ENCODE measurements at regions not wholly inside any gene's neighbourhood (a gene's known extent, or its start where the extent isn't known, plus 50 kb on each side); places are given as distances from the start of the nearest gene placed in this dataset.

DNA sequence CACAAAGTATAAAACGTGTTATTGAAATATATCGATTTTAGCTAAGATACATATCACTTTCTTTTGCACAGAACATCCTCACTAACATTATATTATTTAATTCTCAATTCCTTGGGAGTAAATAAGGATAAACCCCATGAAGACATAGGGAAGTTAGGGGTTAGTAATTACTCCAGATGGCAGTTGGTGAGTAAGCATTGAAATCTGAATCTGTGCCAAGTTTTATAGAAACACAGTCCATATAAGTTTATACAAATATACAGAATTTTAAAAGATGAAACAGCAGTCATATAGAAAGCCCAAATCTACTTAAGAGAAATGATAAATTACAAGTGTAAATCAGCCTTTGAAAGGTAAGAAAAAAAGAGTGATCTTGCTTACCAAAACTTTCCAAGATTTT lies 200.4 kb upstream of the SYT10 start:
- H2AFZ ChIP-seq (ENCODE audit: low read length), result no peak overlapping the region
- TF ChIP-seq, protein P1, sequence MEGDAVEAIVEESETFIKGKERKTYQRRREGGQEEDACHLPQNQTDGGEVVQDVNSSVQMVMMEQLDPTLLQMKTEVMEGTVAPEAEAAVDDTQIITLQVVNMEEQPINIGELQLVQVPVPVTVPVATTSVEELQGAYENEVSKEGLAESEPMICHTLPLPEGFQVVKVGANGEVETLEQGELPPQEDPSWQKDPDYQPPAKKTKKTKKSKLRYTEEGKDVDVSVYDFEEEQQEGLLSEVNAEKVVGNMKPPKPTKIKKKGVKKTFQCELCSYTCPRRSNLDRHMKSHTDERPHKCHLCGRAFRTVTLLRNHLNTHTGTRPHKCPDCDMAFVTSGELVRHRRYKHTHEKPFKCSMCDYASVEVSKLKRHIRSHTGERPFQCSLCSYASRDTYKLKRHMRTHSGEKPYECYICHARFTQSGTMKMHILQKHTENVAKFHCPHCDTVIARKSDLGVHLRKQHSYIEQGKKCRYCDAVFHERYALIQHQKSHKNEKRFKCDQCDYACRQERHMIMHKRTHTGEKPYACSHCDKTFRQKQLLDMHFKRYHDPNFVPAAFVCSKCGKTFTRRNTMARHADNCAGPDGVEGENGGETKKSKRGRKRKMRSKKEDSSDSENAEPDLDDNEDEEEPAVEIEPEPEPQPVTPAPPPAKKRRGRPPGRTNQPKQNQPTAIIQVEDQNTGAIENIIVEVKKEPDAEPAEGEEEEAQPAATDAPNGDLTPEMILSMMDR (conservative IDR thresholded peaks at IDR 0.05), result no peak
- DNase-seq, result no peak
- no peak overlapping the region for H2BK5ac ChIP-seq (ENCODE audit: insufficient read length, low read length)
- H3K4me2 ChIP-seq (ENCODE audit: insufficient read depth, insufficient read length, low read length), result no peak overlapping the region
- H3K4ac ChIP-seq (ENCODE audit: low read depth, low read length), result no peak overlapping the region
- no peaks in the 10 kb centered on the region for H3K23me2 ChIP-seq (ENCODE audit: insufficient read length, low read depth, low read length, poor library complexity, severe bottlenecking)
- H3T11ph ChIP-seq (ENCODE audit: low read length), result no peak overlapping the region
- Mint-ChIP-seq H3K27ac (no peak overlapping the region), H3K36me3 (ENCODE audit: insufficient read depth in 1 of 3, low read depth in 3 of 3) (0 out of 7 replicates have a peak, but pooled peaks cover 0 to 2% (median 0%) of the 10 kb centered on the region in 3 experiments), H3K27me3 (ENCODE audit: low read depth) (no peaks in the 10 kb centered on the region), H3K4me3 (no peak overlapping the region), H3K9me3 (peaks cover 3 to 6% of the 10 kb centered on the region in 2 experiments; a peak in 3 of 5 replicates), H3K4me1 (peaks cover 24 to 26% of the 10 kb centered on the region in 2 experiments)
- H3K18ac ChIP-seq (ENCODE audit: insufficient read length, low read depth, low read length), result no peak overlapping the region
- WGBS (ENCODE audit: extremely low coverage, insufficient read length, low lambda C conversion rate), result no CpG with 5 or more reads among the region's 2 CpGs
- no peak overlapping the region for H2BK12ac ChIP-seq (ENCODE audit: insufficient read length, low read depth, low read length)
- no peak overlapping the region for H4K8ac ChIP-seq (replicated peaks; ENCODE audit: insufficient read length, low read depth, low read length)
- H3K14ac ChIP-seq (ENCODE audit: insufficient read depth, low read length), result no peak overlapping the region
- no peak overlapping the region for H2BK120ac ChIP-seq (ENCODE audit: low read depth, low read length, poor library complexity, severe bottlenecking)
- H2AK5ac ChIP-seq (ENCODE audit: insufficient read length, low read length), result no peak overlapping the region
- H3K27ac ChIP-seq (ENCODE audit: insufficient read length, low read depth, low read length), result no peak overlapping the region
- no peaks in the 10 kb centered on the region for H3K9me3 ChIP-seq (ENCODE audit: control insufficient read depth, low read depth, low read length)
- no peak overlapping the region for H3K56ac ChIP-seq (ENCODE audit: insufficient read length, low read depth, low read length)
- H3K23ac ChIP-seq (ENCODE audit: insufficient read length, low read depth, low read length), result no peak overlapping the region
- no peak overlapping the region for H4K91ac ChIP-seq (ENCODE audit: insufficient read length, low read depth, low read length)
- no peaks in the 10 kb centered on the region for H3K79me1 ChIP-seq (ENCODE audit: insufficient read depth, low read depth, low read length, poor library complexity, severe bottlenecking)
- H2BK20ac ChIP-seq (ENCODE audit: low read depth, low read length, poor library complexity, severe bottlenecking), result no peak overlapping the region
- H3K27me3 ChIP-seq (ENCODE audit: insufficient read depth, low read length), result no peaks in the 10 kb centered on the region
- no peaks in the 10 kb centered on the region for H4K20me1 ChIP-seq (ENCODE audit: control insufficient read depth, insufficient read depth, insufficient read length)
- H4K5ac ChIP-seq (ENCODE audit: insufficient read length, low read depth, low read length), result no peak overlapping the region
- H3K4me1 ChIP-seq (ENCODE audit: insufficient read depth, low read length), result no peaks in the 10 kb centered on the region; the same call in 1 of the 2 replicates
- H3K9ac ChIP-seq (ENCODE audit: extremely low read depth, insufficient read length, low read length), result no peak overlapping the region
- no peak overlapping the region for H2BK15ac ChIP-seq (ENCODE audit: low read depth, low read length)
- H3K79me2 ChIP-seq (ENCODE audit: insufficient read depth, low read length), result no peaks in the 10 kb centered on the region

Measured in H9 (cell line).